Gastroesophageal sphincter (tissue), 4 donors: ENCODE measurements at regions not wholly inside any gene's neighbourhood (a gene's known extent, or its start where the extent isn't known, plus 50 kb on each side); places are given as distances from the start of the nearest gene placed in this dataset.

Experiments used
- ATAC-seq: fragments of 150-250 bp; one replicate; pipeline ENCODE4 v1.9.1; 2016; ENCODE audit warnings: mild to moderate bottlenecking, moderate library complexity
- H3K27ac ChIP-seq, 4 donors: fragments of 200-600 bp; sonication (generic) in 3 of 4; 1 replicate in 3 of 4; 2 replicates in 1 of 4; pipeline ENCODE4 v1.5.1; 2016 to 2019
- H3K27me3 ChIP-seq: fragments of 200-600 bp; sonication (generic); one replicate; pipeline ENCODE4 v1.5.1; 2019
- H3K36me3 ChIP-seq, 2 donors: fragments of 200-600 bp; sonication (generic); one replicate each; pipeline ENCODE4 v1.5.1; 2019; ENCODE audit warnings: control low read depth in 1 of 2
- H3K4me1 ChIP-seq, 3 donors: fragments of 200-600 bp; sonication (generic); 1 replicate in 2 of 3; 2 replicates in 1 of 3; pipeline ENCODE4 v1.5.1; 2016 to 2019; ENCODE audit warnings: control low read depth in 2 of 3
- H3K4me3 ChIP-seq, 2 donors: fragments of 200-600 bp; sonication (generic); one replicate each; pipeline ENCODE4 v1.5.1; 2019; ENCODE audit warnings: mild to moderate bottlenecking in 1 of 2, moderate library complexity in 1 of 2
- H3K9me3 ChIP-seq, 3 donors: fragments of 200-600 bp; sonication (generic); one replicate each; pipeline ENCODE4 v1.5.1; 2017 to 2019; ENCODE audit warnings: control low read depth in 2 of 3
- CTCF ChIP-seq, 4 experiments: fragments of 200-600 bp in 2 of 4; fragments of 450-650 bp in 2 of 4; sonication (generic) in 1 of 4; IDR thresholded peaks; one replicate each; pipeline ENCODE4 v1.5.1; 2017 to 2019; ENCODE audit warnings: antibody characterized with exemption in 4 of 4, mild to moderate bottlenecking in 2 of 4, moderate library complexity in 2 of 4
- EP300 ChIP-seq: sonication (generic); formaldehyde crosslinking; IDR thresholded peaks from one replicate; pipeline ENCODE4 v1.6.1; 2017; ENCODE audit warnings: antibody characterized with exemption, mild to moderate bottlenecking
- POLR2A ChIP-seq, 2 donors: fragments of 450-650 bp; IDR thresholded peaks; one replicate each; pipeline ENCODE4 v1.6.1; 2017; ENCODE audit warnings: antibody characterized with exemption in 2 of 2, mild to moderate bottlenecking in 2 of 2, moderate library complexity in 1 of 2
- POLR2AphosphoS5 ChIP-seq: sonication (generic); formaldehyde crosslinking; IDR thresholded peaks from one replicate; pipeline ENCODE4 v1.6.1; 2017; ENCODE audit warnings: antibody characterized with exemption
- WGBS, 2 donors: methylation state at CpG; one replicate each; pipeline ENCODE4 v1.1.5; 2018; ENCODE audit warnings: low coverage in 1 of 2; 5-methylcytosine and 5-hydroxymethylcytosine counted together

- Histone ChIP-seq H3K36me3 (no peaks in the 10 kb centered on the region), H3K9me3 (no peaks in the 10 kb centered on the region), H3K27me3 (no peaks in the 10 kb centered on the region), H3K27ac (no peak overlapping the region), H3K4me3 (no peak overlapping the region), H3K4me1 (no peaks in the 10 kb centered on the region)
- no peak for ATAC-seq
- TF ChIP-seq CTCF (IDR thresholded peaks at IDR 0.05) (no peak), EP300 (no peak), POLR2AphosphoS5 (no peak)
- WGBS, 2 donors, result 70% methylated on average over 4 of the region's 4 CpGs; no CpG with 5 or more reads in 1 of the 2 donors
Observed at GRCh38 chr2:198815626-198816025, 642.1 kb downstream of the SATB2 start.

DNA sequence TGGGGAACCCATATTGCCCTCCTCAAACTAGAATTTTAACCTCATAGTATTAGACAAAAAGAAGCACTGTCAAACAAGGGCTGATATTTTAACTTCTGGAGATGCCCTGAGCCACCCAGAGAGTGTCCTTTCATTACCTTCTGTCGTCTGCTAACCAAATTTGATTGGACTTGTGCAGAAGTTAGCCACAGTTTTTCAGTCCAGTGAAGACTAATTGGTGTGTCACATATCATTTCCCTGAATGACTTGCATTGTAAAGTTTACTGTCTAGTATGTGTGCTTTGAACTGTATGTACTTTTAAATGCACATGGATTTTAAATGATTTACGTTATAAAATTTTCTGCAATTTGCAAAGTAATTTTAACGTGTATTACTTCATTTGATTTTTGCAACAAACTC lies 646.5 kb downstream of the SATB2 start:
- Histone ChIP-seq H3K27me3 (no peaks in the 10 kb centered on the region), H3K9me3 (no peaks in the 10 kb centered on the region), H3K36me3 (no peaks in the 10 kb centered on the region), H3K4me1 (no peaks in the 10 kb centered on the region), H3K27ac (no peak overlapping the region), H3K4me3 (no peak overlapping the region)
- 77% methylated on average over 3 of the region's 3 CpGs for WGBS, 2 donors
- TF ChIP-seq POLR2A (IDR thresholded peaks at IDR 0.05) (no peak), POLR2AphosphoS5 (no peak), EP300 (no peak), CTCF (IDR thresholded peaks at IDR 0.05) (no peak)
- ATAC-seq, result no peak

DNA sequence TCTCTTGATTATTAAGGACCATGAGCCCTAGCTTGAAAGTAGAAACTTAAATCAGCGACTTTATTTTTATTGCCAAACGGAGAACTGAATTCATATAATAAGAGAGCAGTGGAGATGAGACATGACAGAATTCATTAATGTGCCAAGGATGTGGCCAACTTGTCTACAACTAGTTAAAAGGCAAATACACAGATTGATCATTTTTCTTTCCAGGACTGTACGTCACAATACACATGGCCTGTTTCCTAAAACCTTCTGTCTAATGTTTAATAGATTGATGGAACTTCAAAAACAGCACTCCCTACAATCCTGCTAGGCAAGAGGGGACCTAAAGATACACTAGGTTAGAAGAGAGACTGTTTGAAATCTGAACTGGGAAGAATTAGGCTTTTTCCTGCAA lies 647.8 kb downstream of the SATB2 start:
- H3K27me3 ChIP-seq, result no peaks in the 10 kb centered on the region
- no peak overlapping the region for H3K4me3 ChIP-seq
- H3K36me3 ChIP-seq, result no peaks in the 10 kb centered on the region
- no peaks in the 10 kb centered on the region for H3K4me1 ChIP-seq
- no peak for ATAC-seq
- TF ChIP-seq CTCF (IDR thresholded peaks at IDR 0.05) (no peak), POLR2A (IDR thresholded peaks at IDR 0.05) (no peak), POLR2AphosphoS5 (no peak), EP300 (no peak)
- no peaks in the 10 kb centered on the region for H3K9me3 ChIP-seq
- 48 to 78% methylated on average over 3 of the region's 3 CpGs for WGBS, 2 donors
- no peak overlapping the region for H3K27ac ChIP-seq

DNA sequence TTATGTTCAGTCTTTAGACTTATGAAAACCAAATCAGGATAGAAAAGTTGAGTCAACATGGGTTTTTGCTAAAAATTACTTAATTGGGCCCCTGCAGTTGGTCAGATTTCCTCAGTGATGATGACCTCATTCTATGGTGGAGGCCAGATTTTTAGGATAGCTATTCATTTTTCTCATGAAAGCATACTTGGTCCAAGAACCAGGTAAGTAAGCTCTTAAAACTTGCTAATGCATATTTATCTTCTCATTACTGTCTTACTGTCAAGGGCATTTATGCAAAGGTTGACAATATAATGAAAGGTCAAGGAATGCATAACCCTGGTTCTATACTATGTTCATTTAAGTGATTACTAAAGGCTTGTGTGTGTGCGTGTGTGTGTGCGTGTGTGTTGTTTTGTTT lies 650.6 kb downstream of the SATB2 start:
- Histone ChIP-seq H3K36me3 (no peaks in the 10 kb centered on the region), H3K4me3 (no peak overlapping the region), H3K27me3 (no peaks in the 10 kb centered on the region), H3K27ac (no peak overlapping the region), H3K4me1 (no peaks in the 10 kb centered on the region), H3K9me3 (no peaks in the 10 kb centered on the region)
- WGBS, 2 donors, result 70 to 83% methylated on average over 1 to 2 of the region's 2 CpGs
- ATAC-seq, result no peak
- TF ChIP-seq POLR2AphosphoS5 (no peak), POLR2A (IDR thresholded peaks at IDR 0.05) (no peak), EP300 (no peak), CTCF (IDR thresholded peaks at IDR 0.05) (no peak)

DNA sequence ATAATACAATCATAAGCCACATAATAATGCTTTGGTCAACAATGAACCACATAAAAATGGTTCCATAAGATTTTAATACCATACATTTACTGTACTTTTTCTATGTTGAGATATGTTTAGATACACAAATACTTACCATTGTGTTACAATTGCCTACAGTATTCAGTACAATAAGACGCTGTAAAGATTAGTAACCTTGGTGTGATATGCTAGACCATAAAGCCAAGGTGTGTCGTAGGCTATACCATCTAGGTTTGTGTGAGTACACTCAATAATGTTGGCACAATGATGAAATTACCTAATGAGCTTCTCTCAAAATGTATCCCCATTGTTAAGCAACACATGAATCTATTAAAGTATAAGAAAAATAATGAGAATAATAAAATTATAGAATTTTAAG lies 662.3 kb downstream of the SATB2 start:
- Histone ChIP-seq H3K4me3 (no peak overlapping the region), H3K36me3 (no peaks in the 10 kb centered on the region), H3K27ac (no peak overlapping the region), H3K27me3 (no peaks in the 10 kb centered on the region), H3K9me3 (no peaks in the 10 kb centered on the region), H3K4me1 (no peaks in the 10 kb centered on the region)
- WGBS, 2 donors, result 90 to 100% methylated on average over 2 of the region's 2 CpGs
- no peak for TF ChIP-seq EP300
- TF ChIP-seq POLR2AphosphoS5, result no peak
- TF ChIP-seq POLR2A (IDR thresholded peaks at IDR 0.05), result no peak
- no peak for TF ChIP-seq CTCF (IDR thresholded peaks at IDR 0.05)
- no peak for ATAC-seq
